ENCODE measurements at regions not wholly inside any gene's neighbourhood (a gene's known extent, or its start where the extent isn't known, plus 50 kb on each side); places are given as distances from the start of the nearest gene placed in this dataset.

GRCh38 chr11:82676483-82677094, 57.1 kb downstream of the FAM181B start:
- H3K4me1 ChIP-seq (ENCODE audit: control insufficient read depth in 1 of 2, insufficient read depth in 2 of 2, low read length in 2 of 2), result no peaks in the 10 kb centered on the region
- H3K27ac ChIP-seq (ENCODE audit: low read length), result no peak overlapping the region
- no peaks in the 10 kb centered on the region for H3K27me3 ChIP-seq (ENCODE audit: low read depth, low read length)
- no peak overlapping the region for H3K4me3 ChIP-seq (ENCODE audit: low read depth in 1 of 2, low read length in 2 of 2)
- H3K9me3 ChIP-seq (ENCODE audit: control insufficient read depth in 1 of 2, low read length in 2 of 2), result no peaks in the 10 kb centered on the region
- H3K36me3 ChIP-seq (ENCODE audit: control insufficient read depth in 1 of 2, insufficient read depth in 2 of 2, low read length in 2 of 2), result no peaks in the 10 kb centered on the region

- H3K4me3 ChIP-seq (ENCODE audit: low read depth in 1 of 2, low read length in 2 of 2), result no peak overlapping the region
- H3K27me3 ChIP-seq (ENCODE audit: low read depth, low read length), result no peaks in the 10 kb centered on the region
- H3K9me3 ChIP-seq (ENCODE audit: control insufficient read depth in 1 of 2, low read length in 2 of 2), result no peaks in the 10 kb centered on the region
- no peaks in the 10 kb centered on the region for H3K4me1 ChIP-seq (ENCODE audit: control insufficient read depth in 1 of 2, insufficient read depth in 2 of 2, low read length in 2 of 2)
- H3K27ac ChIP-seq (ENCODE audit: low read length), result no peak overlapping the region
- H3K36me3 ChIP-seq (ENCODE audit: control insufficient read depth in 1 of 2, insufficient read depth in 2 of 2, low read length in 2 of 2), result no peaks in the 10 kb centered on the region
These were observed 57.8 kb downstream of the FAM181B start for GRCh38 chr11:82675838-82676237.

GRCh38 chr11:82673631-82674030, 60.0 kb downstream of the FAM181B start:
- Histone ChIP-seq H3K27me3 (ENCODE audit: low read depth, low read length) (no peaks in the 10 kb centered on the region), H3K27ac (ENCODE audit: low read length) (no peak overlapping the region), H3K4me1 (ENCODE audit: control insufficient read depth in 1 of 2, insufficient read depth in 2 of 2, low read length in 2 of 2) (no peaks in the 10 kb centered on the region), H3K4me3 (ENCODE audit: low read depth in 1 of 2, low read length in 2 of 2) (no peak overlapping the region), H3K36me3 (ENCODE audit: control insufficient read depth in 1 of 2, insufficient read depth in 2 of 2, low read length in 2 of 2) (no peaks in the 10 kb centered on the region), H3K9me3 (ENCODE audit: control insufficient read depth in 1 of 2, low read length in 2 of 2) (peaks cover 0 to 4% of the 10 kb centered on the region in 2 donors)

GRCh38 chr11:82671451-82671850, 62.2 kb downstream of the FAM181B start:
- no peaks in the 10 kb centered on the region for H3K27me3 ChIP-seq (ENCODE audit: low read depth, low read length)
- H3K4me3 ChIP-seq (ENCODE audit: low read depth in 1 of 2, low read length in 2 of 2), result no peak overlapping the region
- no peak overlapping the region for H3K27ac ChIP-seq (ENCODE audit: low read length)
- H3K36me3 ChIP-seq (ENCODE audit: control insufficient read depth in 1 of 2, insufficient read depth in 2 of 2, low read length in 2 of 2), result no peaks in the 10 kb centered on the region
- H3K9me3 ChIP-seq (ENCODE audit: control insufficient read depth in 1 of 2, low read length in 2 of 2), result peaks cover 0 to 4% of the 10 kb centered on the region in 2 donors
- no peaks in the 10 kb centered on the region for H3K4me1 ChIP-seq (ENCODE audit: control insufficient read depth in 1 of 2, insufficient read depth in 2 of 2, low read length in 2 of 2)

- no peaks in the 10 kb centered on the region for H3K4me1 ChIP-seq (ENCODE audit: control insufficient read depth in 1 of 2, insufficient read depth in 2 of 2, low read length in 2 of 2)
- H3K36me3 ChIP-seq (ENCODE audit: control insufficient read depth in 1 of 2, insufficient read depth in 2 of 2, low read length in 2 of 2), result no peaks in the 10 kb centered on the region
- no peaks in the 10 kb centered on the region for H3K9me3 ChIP-seq (ENCODE audit: control insufficient read depth in 1 of 2, low read length in 2 of 2)
- H3K27me3 ChIP-seq (ENCODE audit: low read depth, low read length), result no peaks in the 10 kb centered on the region
- no peak overlapping the region for H3K4me3 ChIP-seq (ENCODE audit: low read depth in 1 of 2, low read length in 2 of 2)
- no peak overlapping the region for H3K27ac ChIP-seq (ENCODE audit: low read length)
These were observed 70.1 kb downstream of the FAM181B start for GRCh38 chr11:82663535-82663934.

GRCh38 chr11:82653752-82654151, 79.9 kb downstream of the FAM181B start:
- Histone ChIP-seq H3K4me3 (ENCODE audit: low read depth in 1 of 2, low read length in 2 of 2) (no peak overlapping the region), H3K27ac (ENCODE audit: low read length) (no peak overlapping the region), H3K4me1 (ENCODE audit: control insufficient read depth in 1 of 2, insufficient read depth in 2 of 2, low read length in 2 of 2) (no peaks in the 10 kb centered on the region), H3K27me3 (ENCODE audit: low read depth, low read length) (no peaks in the 10 kb centered on the region), H3K36me3 (ENCODE audit: control insufficient read depth in 1 of 2, insufficient read depth in 2 of 2, low read length in 2 of 2) (no peaks in the 10 kb centered on the region), H3K9me3 (ENCODE audit: control insufficient read depth in 1 of 2, low read length in 2 of 2) (peaks cover 0 to 3% of the 10 kb centered on the region in 2 donors)

GRCh38 chr11:82639251-82639650, 94.4 kb downstream of the FAM181B start:
- no peaks in the 10 kb centered on the region for H3K36me3 ChIP-seq (ENCODE audit: control insufficient read depth in 1 of 2, insufficient read depth in 2 of 2, low read length in 2 of 2)
- H3K27me3 ChIP-seq (ENCODE audit: low read depth, low read length), result no peaks in the 10 kb centered on the region
- H3K4me1 ChIP-seq (ENCODE audit: control insufficient read depth in 1 of 2, insufficient read depth in 2 of 2, low read length in 2 of 2), result no peaks in the 10 kb centered on the region
- no peak overlapping the region for H3K4me3 ChIP-seq (ENCODE audit: low read depth in 1 of 2, low read length in 2 of 2)
- no peaks in the 10 kb centered on the region for H3K9me3 ChIP-seq (ENCODE audit: control insufficient read depth in 1 of 2, low read length in 2 of 2)
- H3K27ac ChIP-seq (ENCODE audit: low read length), result no peak overlapping the region

GRCh38 chr11:82636615-82637014, 97.0 kb downstream of the FAM181B start:
- H3K4me3 ChIP-seq (ENCODE audit: low read depth in 1 of 2, low read length in 2 of 2), result no peak overlapping the region
- no peak overlapping the region for H3K27ac ChIP-seq (ENCODE audit: low read length)
- H3K9me3 ChIP-seq (ENCODE audit: control insufficient read depth in 1 of 2, low read length in 2 of 2), result no peaks in the 10 kb centered on the region
- H3K27me3 ChIP-seq (ENCODE audit: low read depth, low read length), result no peaks in the 10 kb centered on the region
- no peaks in the 10 kb centered on the region for H3K4me1 ChIP-seq (ENCODE audit: control insufficient read depth in 1 of 2, insufficient read depth in 2 of 2, low read length in 2 of 2)
- H3K36me3 ChIP-seq (ENCODE audit: control insufficient read depth in 1 of 2, insufficient read depth in 2 of 2, low read length in 2 of 2), result no peaks in the 10 kb centered on the region

GRCh38 chr11:82634091-82634490, 99.6 kb downstream of the FAM181B start:
- Histone ChIP-seq H3K36me3 (ENCODE audit: control insufficient read depth in 1 of 2, insufficient read depth in 2 of 2, low read length in 2 of 2) (no peaks in the 10 kb centered on the region), H3K4me1 (ENCODE audit: control insufficient read depth in 1 of 2, insufficient read depth in 2 of 2, low read length in 2 of 2) (no peaks in the 10 kb centered on the region), H3K27ac (ENCODE audit: low read length) (no peak overlapping the region), H3K9me3 (ENCODE audit: control insufficient read depth in 1 of 2, low read length in 2 of 2) (peaks cover 0 to under 1% of the 10 kb centered on the region in 2 donors), H3K4me3 (ENCODE audit: low read depth in 1 of 2, low read length in 2 of 2) (no peak overlapping the region), H3K27me3 (ENCODE audit: low read depth, low read length) (no peaks in the 10 kb centered on the region)

GRCh38 chr11:82631722-82632630, 101.7 kb downstream of the FAM181B start:
- Histone ChIP-seq H3K36me3 (ENCODE audit: control insufficient read depth in 1 of 2, insufficient read depth in 2 of 2, low read length in 2 of 2) (no peaks in the 10 kb centered on the region), H3K9me3 (ENCODE audit: control insufficient read depth in 1 of 2, low read length in 2 of 2) (peaks cover 0 to 8% of the 10 kb centered on the region in 2 donors), H3K27ac (ENCODE audit: low read length) (no peak overlapping the region), H3K4me3 (ENCODE audit: low read depth in 1 of 2, low read length in 2 of 2) (no peak overlapping the region), H3K4me1 (ENCODE audit: control insufficient read depth in 1 of 2, insufficient read depth in 2 of 2, low read length in 2 of 2) (no peaks in the 10 kb centered on the region), H3K27me3 (ENCODE audit: low read depth, low read length) (no peaks in the 10 kb centered on the region)

GRCh38 chr11:82610671-82611070, 123.0 kb downstream of the FAM181B start:
- H3K36me3 ChIP-seq (ENCODE audit: control insufficient read depth in 1 of 2, insufficient read depth in 2 of 2, low read length in 2 of 2), result no peaks in the 10 kb centered on the region
- H3K4me3 ChIP-seq (ENCODE audit: low read depth in 1 of 2, low read length in 2 of 2), result no peak overlapping the region
- H3K27me3 ChIP-seq (ENCODE audit: low read depth, low read length), result no peaks in the 10 kb centered on the region
- H3K9me3 ChIP-seq (ENCODE audit: control insufficient read depth in 1 of 2, low read length in 2 of 2), result no peaks in the 10 kb centered on the region
- no peak overlapping the region for H3K27ac ChIP-seq (ENCODE audit: low read length)
- H3K4me1 ChIP-seq (ENCODE audit: control insufficient read depth in 1 of 2, insufficient read depth in 2 of 2, low read length in 2 of 2), result no peaks in the 10 kb centered on the region

All from muscle layer of duodenum (tissue), 2 donors.